ENCODE measurements at regions not wholly inside any gene's neighbourhood (a gene's known extent, or its start where the extent isn't known, plus 50 kb on each side); places are given as distances from the start of the nearest gene placed in this dataset.

DNA sequence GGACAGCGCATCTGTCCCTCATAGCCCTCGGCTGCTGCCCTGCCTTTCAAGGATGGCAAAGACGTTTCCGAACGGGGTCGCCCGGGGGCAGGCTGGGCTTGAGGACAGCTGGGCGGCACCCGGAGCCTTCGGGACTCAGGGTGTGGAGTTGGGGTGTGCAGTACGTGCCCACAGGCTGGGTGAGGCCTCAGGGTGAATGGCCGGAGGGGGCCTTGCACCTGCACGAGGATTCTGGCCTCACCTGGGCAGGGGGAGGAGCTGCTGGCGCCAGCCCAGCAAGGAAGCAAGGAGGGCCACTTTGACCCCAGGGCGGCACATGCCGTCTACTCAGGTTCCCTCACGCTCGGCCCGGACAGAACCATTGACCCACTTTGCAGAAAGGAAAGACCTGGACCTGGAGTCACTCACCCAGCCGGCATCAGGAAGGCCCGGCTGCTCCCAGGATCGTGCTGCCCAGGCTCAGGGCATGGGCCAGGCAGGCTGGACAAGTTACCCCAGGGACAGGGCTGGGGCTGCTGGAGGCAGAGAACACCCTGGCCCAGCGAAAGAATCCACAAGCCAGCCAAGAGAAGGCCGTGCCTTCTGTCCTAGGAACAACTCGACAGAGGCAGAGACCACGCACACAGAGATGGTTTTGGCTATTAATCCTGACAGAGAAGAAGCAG lies 65.1 kb upstream of the TTC34 start:
- no peak for DNase-seq

DNA sequence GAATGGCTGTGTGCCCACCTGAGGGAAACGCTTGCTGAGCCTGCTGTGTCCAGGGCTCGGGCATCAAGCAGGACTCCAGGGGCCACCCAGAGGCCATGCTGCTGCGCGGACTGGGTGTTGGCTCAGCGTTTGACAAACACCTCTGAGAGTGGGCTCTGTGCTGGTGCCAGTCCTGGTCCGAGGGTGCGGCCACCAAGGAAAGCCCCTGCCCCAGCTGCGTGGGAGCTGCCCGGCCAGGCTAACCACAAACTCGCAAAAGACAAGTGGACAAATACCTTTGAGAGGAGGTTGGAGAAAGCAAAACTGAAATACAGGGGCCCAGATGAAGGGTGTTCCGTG lies 65.6 kb upstream of the TTC34 start:
- no peak for DNase-seq

DNA sequence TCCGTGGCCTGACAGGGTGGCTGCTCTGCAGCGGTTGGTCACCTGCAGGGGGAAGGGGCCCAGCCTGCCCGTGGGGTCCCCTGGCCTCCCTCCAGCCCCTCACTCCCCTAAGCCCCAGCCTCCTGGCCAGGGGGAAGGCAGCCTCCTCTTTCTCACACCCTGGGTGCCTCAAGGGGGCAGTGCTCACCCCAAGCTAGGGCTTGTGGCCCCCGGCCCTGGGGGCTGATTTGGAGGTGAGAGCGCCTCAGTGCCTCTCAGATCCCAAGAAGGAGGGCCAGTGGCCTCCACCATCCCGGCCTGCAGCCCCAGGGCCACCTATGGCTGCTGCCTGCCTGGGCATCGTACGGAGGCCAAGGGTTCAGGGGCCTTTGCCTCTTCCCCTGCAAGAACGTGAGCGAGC lies 66.4 kb upstream of the TTC34 start:
- no peak for DNase-seq

DNA sequence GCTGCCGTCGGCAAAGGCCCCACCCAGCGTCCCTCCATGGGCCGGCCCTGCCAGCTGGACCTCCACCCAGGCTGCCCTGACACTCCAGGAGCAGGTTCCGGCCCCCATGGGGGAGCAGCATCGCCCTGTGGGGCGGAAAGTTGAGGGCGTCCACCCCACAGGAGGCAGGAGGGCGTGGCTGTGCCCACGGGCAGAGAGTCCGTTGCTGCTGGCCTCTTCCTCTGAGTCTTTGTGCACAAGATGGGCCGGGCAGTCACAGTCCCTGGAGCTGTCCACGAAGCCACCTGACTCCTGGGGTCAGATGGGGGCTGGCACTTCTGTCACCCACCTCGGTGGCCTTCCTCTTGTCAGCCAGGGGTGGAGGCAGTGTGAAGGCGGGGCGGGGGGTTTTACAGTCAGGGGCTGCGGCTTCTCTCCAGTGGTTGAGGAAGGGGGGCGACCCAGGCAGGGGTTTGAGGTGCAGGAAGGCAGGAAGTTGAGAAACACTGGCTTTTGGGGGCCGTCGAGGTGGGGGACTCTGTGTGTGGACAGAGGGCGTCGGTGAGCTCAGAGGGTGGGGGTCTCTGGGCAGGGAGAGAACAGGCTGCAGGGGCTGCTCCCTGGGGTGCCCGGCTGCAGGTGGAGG lies 67.2 kb upstream of the TTC34 start:
- DNase-seq = no peak

- no peak for DNase-seq
Measured at GRCh38 chr1:2871246-2871815, 69.8 kb upstream of the TTC34 start.

DNA sequence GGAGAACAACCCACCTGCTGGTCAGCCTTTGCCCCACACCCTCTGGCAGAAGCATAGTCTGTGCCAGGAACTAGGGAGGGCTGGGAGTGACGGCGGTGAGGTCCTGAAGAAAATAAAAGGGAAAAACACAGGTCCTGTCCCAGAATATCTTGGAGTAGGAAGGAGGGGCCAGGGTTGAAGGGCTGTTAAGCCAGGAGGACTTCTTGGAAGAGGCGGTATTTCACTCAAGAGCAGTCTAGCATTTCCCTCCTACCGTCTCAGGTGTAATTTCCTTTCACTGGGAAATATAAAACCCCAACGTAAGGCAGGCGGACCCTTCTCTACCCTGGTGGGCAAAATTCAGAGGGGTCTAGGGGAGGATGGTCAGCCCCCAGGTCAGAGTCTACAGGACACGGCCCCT lies 72.7 kb upstream of the TTC34 start:
- DNase-seq = no peak

DNA sequence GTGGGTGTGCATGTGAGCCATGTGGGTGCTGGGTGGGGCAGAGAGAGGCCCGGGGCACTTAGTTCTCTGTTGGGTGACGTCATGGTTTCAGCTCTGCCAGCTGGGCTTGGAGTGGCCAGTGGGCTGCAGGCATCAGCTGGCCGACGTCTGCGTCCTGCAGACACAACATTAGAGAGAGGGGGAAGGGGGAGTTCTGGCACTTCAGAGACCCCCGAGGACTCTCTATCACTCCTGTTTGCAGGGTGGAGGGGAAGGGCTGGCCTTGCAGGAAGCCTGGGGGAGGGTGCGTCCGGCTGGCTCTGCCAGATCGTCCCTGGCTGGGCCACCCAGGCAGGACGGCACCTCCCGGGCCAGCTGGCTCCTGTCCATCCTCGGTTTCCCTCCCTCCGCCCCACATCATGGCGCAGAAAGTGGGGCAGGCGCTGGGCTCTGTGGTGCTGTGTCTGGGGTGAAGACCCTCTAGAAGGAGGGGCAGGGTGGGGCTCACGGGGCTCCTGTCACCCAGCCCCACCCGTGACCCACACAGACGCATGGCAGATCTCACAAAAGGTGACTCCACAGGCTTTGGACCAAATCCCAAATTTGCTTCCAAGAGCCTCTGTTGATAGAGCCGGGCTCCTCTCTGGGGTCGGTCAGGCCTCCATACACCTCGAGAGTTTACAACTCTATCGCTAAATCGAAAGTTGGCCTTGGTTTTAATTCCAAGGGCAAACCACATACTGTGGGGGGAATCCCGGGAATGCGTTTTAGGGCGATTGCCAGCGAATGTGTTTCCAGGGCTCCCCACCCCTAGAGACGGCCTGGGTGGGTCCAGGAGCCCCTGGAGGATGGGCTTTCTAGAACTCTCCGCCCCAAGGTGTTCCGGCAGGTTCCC lies 73.4 kb upstream of the TTC34 start:
- no peak for DNase-seq

DNA sequence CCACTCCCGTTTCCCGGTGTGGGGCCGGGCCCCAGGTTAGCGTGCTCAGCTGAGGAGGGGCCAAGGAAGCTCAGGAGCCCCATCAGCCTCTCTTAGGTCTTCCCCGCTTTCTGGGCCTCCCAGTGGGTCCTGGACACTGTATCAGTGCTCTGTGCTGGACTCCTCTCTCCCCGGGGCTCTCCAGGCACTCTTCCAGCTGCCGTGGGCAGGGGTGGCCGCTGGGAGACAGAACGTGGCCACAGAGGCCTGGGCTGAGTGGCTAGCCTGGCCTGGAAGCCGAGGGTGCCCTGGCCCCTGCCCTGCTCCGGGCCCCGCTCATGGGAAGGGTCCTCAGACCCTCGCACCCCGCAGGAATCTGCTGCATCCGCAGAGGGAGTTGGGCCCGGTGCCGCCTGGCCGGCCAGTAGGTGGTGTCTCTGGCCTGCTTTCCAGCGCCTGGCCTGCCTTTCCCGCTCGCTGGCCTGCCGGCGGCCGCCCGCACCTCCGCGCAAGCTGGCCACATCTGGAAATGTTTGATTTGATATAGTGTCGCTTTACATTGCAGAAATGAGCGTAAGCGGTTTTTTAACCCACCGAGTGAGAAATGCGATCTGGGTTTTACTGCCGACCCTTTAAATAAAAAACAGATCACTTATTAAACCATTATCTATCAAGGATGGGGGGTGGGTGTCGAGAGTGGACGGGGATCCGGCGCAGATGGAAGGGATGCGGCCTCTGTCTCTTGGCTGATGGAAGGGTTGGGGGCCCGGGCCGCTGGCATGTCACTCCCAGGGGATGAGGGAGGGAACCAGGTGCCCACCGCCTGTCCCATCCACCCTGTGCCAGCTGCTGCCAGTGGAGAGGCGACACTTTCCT lies 74.4 kb upstream of the TTC34 start:
- DNase-seq = no peak

DNA sequence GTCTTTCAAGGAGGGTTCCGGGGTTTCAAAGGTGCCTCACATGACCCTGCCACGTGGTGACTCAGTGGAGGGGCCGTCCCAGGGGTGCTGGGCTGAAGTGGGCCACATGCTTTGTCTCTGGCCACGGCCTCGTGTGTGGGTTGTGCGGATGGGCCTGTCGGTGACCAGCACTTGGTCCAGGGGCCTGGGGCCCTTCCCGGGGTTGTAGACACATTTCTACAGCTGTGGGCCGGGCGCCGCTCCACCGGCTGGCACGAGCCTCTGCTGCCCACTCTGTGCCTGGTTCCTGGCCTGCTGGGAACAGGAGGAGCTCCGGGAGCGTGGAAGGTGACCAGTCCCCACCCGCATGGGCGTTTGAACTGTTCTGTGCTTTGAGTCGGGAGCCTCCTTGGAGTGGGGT lies 75.4 kb upstream of the TTC34 start:
- DNase-seq = no peak

GRCh38 chr1:2877391-2877790 lies 75.9 kb upstream of the TTC34 start:
- DNase-seq = no peak

- DNase-seq = no peak
Measured at GRCh38 chr1:2878591-2878990, 77.1 kb upstream of the TTC34 start.

DNA sequence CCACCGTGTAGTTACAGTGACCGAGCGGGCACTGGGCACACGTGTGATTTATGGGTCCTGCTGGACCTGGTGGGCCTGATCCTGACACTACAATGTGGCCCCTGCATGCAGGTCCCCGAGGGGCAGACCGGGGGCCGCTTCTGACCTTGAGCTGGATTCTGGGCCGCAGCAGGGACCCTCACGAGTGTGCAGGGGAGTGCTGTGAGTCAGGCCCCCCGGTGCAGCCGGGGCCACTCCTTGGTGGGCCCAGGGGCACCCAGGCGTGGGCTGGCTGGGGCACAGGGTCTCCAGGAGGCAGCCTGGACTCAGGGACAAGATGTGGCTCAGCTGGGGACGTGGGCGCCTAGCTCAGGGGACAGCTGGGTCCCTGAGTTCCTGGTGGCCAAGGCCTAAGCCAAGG lies 77.5 kb upstream of the TTC34 start:
- DNase-seq = no peak

- DNase-seq = no peak
Measured at GRCh38 chr1:2879591-2879990, 78.1 kb upstream of the TTC34 start.

- no peak for DNase-seq
Measured at GRCh38 chr1:2880086-2880485, 78.6 kb upstream of the TTC34 start.

GRCh38 chr1:2880812-2881295 lies 79.4 kb upstream of the TTC34 start:
- no peak for DNase-seq

- DNase-seq = no peak
Measured at GRCh38 chr1:2881556-2881955, 80.1 kb upstream of the TTC34 start.

- no peak for DNase-seq
Measured at GRCh38 chr1:2882966-2883696, 81.6 kb upstream of the TTC34 start.

DNA sequence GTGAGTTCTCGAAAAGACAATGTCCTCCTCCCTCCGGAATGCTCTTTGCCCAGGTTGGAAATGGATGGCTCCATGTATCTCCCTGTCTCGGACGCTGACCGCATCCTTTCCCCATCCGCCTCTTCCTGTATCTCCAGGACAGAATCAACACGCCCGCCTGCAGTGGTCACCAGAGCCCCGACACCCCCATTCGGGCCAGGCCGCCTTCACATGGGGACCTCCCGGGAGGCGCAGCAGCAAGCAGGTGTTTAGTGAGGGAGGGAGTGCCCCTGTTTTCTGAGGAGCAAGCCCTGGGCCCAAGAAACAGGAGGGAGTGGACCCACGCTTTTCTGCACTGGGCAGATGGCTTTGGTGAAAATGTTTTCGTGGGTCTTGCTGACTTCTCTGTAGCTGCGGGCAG lies 83.5 kb upstream of the TTC34 start:
- no peak for DNase-seq

GRCh38 chr1:2886631-2887030 lies 85.1 kb upstream of the TTC34 start:
- no peak for DNase-seq

- no peak for DNase-seq
Measured at GRCh38 chr1:2887941-2888855, 86.7 kb upstream of the TTC34 start.
